IPS-18a (cell line): ENCODE measurements at regions not wholly inside any gene's neighbourhood (a gene's known extent, or its start where the extent isn't known, plus 50 kb on each side); places are given as distances from the start of the nearest gene placed in this dataset.

Source experiments
- H3K27ac ChIP-seq: one replicate; pipeline ENCODE4 v1.5.1; 2013; ENCODE audit warnings: low read length
- H3K27me3 ChIP-seq: one replicate; pipeline ENCODE4 v1.6.1; 2013; ENCODE audit warnings: mild to moderate bottlenecking, low read length; ENCODE audit not compliant: control insufficient read depth, insufficient read depth
- H3K36me3 ChIP-seq: one replicate; pipeline ENCODE4 v1.6.1; 2013; ENCODE audit warnings: low read depth, low read length; ENCODE audit not compliant: control insufficient read depth
- H3K4me1 ChIP-seq: one replicate; pipeline ENCODE4 v1.6.1; 2013; ENCODE audit warnings: low read depth, low read length; ENCODE audit not compliant: control insufficient read depth
- H3K4me3 ChIP-seq: one replicate; pipeline ENCODE4 v1.5.1; 2013; ENCODE audit warnings: low read length
- H3K9ac ChIP-seq: one replicate; pipeline ENCODE4 v1.6.1; 2013; ENCODE audit warnings: mild to moderate bottlenecking, low read length, moderate library complexity
- H3K9me3 ChIP-seq: one replicate; pipeline ENCODE4 v1.6.1; 2013; ENCODE audit warnings: low read depth, low read length; ENCODE audit not compliant: control insufficient read depth

DNA sequence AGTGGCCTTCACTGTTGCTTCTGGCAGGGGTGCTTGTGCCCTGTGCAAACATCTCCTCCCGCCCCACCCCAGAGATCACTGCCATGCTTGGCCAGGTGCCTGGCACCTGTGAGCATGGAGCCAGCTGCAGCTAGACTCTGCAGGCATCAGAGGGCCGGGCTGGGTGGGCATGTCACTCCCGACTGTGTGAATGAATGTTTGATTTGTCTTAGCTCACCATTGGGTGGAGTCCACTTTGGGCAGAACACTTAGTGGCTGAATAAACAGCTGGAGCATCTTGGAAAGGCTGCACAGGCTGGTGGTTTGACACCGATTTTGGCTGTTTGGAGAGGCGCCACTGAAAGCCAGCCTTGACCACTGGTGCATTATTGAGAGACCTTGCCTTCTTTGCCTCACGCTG, 267.3 kb downstream of the DLEU7 start:
- no peaks in the 10 kb centered on the region for H3K27me3 ChIP-seq
- H3K4me3 ChIP-seq = no peak overlapping the region

DNA sequence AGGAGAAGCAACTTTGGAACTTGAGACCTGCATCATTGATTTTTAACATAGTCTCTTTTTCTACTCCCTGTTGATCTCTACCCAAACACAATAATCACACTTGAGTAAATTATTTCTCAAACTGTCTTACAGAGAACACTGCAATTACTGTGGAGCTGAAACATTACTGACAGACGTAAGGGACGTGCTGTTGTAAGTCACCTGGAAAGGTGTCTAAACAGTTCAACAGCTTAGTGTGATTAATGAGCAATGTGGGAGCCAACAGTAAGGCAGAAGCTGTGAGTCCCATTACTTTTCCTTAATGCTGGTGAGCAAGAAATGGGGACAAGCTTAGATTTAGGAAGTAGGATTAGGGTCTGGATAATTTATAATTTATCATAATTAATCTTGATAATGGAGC, 265.7 kb downstream of the DLEU7 start:
- no peak overlapping the region for H3K9ac ChIP-seq
- H3K9me3 ChIP-seq = no peaks in the 10 kb centered on the region
- no peaks in the 10 kb centered on the region for H3K4me1 ChIP-seq
- no peaks in the 10 kb centered on the region for H3K27me3 ChIP-seq
- no peak overlapping the region for H3K27ac ChIP-seq
- H3K4me3 ChIP-seq = no peak overlapping the region
- H3K36me3 ChIP-seq = no peaks in the 10 kb centered on the region

More for the DNA sequence above, 267.3 kb downstream of the DLEU7 start:
- no peaks in the 10 kb centered on the region for H3K36me3 ChIP-seq
- H3K4me1 ChIP-seq = no peaks in the 10 kb centered on the region
- no peak overlapping the region for H3K27ac ChIP-seq
- H3K9me3 ChIP-seq = no peaks in the 10 kb centered on the region
- H3K9ac ChIP-seq = no peak overlapping the region

GRCh38 chr13:50580684-50581305, 262.7 kb downstream of the DLEU7 start:
- H3K4me1 ChIP-seq = no peaks in the 10 kb centered on the region
- H3K9me3 ChIP-seq = no peaks in the 10 kb centered on the region
- H3K27ac ChIP-seq = no peak overlapping the region
- no peak overlapping the region for H3K9ac ChIP-seq
- H3K36me3 ChIP-seq = no peaks in the 10 kb centered on the region
- H3K27me3 ChIP-seq = no peaks in the 10 kb centered on the region
- no peak overlapping the region for H3K4me3 ChIP-seq

DNA sequence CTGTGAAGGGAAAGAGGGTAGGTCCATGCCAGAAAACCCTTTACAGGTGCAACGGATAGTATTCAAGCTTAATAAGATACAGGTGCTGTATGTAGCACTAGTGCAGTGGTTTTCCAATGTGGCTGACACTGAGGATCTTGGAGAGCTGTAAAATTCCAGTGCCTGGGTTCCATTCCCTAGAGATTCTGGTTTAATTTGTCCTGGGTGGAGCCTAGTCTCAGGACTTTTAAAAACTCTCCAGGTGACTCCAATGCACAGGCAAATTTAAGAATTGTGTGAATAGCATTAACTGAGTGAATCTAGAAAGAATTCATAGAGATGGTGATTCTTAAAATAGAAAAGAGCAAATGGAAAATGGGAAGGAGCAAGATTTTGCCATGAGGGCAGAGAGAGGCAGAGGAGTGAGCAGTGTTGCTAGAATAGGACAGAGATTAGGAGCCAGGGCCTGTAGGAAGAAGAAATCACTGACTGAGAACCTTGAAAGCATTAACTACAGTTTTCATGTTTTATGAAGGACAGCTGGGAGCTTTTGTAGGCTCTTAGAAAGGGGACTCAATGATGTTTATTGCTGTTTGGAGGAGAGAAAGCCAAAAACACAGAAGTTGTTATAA, 261.8 kb downstream of the DLEU7 start:
- H3K4me1 ChIP-seq = peaks cover under 1% of the 10 kb centered on the region
- H3K27me3 ChIP-seq = no peaks in the 10 kb centered on the region
- H3K9me3 ChIP-seq = no peaks in the 10 kb centered on the region
- H3K27ac ChIP-seq = no peak overlapping the region
- H3K9ac ChIP-seq = no peak overlapping the region
- no peaks in the 10 kb centered on the region for H3K36me3 ChIP-seq
- H3K4me3 ChIP-seq = no peak overlapping the region

GRCh38 chr13:50584856-50585580, 258.5 kb downstream of the DLEU7 start:
- no peaks in the 10 kb centered on the region for H3K9me3 ChIP-seq
- H3K4me3 ChIP-seq = no peak overlapping the region
- H3K27ac ChIP-seq = no peak overlapping the region
- H3K4me1 ChIP-seq = peaks cover 7% of the 10 kb centered on the region
- H3K9ac ChIP-seq = no peak overlapping the region
- no peaks in the 10 kb centered on the region for H3K27me3 ChIP-seq
- no peaks in the 10 kb centered on the region for H3K36me3 ChIP-seq

GRCh38 chr13:50585674-50586413, 257.6 kb downstream of the DLEU7 start:
- Histone ChIP-seq H3K9ac (no peak overlapping the region), H3K9me3 (no peaks in the 10 kb centered on the region), H3K27ac (no peak overlapping the region), H3K27me3 (no peaks in the 10 kb centered on the region), H3K36me3 (no peaks in the 10 kb centered on the region), H3K4me1 (peaks cover 7% of the 10 kb centered on the region), H3K4me3 (no peak overlapping the region)

DNA sequence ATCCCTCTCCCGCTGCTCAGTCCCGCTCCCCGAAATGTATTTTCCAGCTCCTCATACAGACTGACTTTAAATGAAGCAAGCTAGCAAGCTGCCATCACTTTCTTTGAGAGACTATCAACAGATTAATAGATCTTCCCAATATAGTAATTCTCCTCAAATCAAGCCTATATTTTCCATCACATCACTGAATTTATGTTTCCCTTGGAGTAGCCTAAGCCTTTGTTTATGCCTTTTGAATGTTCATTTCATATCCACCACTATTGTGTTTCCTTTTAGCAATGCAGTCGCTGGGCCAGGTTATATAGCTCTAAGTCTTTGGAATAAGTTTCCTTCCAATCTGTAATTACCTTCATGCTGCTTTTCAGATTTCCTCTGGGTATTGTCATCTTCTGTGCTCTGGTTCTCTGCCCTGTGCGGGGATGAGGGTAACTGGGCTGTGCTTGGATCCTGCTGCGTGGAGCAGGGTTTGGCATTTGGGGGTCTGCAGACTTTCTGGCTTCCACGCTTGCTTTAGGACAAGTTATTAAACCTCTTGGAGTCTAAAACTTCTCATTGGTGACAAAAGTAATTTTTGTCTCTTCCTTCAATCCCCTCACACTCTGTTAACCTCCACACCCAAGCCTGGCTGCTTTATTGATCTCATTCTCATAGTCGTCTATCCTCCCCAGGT, 256.9 kb downstream of the DLEU7 start:
- no peak overlapping the region for H3K4me3 ChIP-seq
- H3K9me3 ChIP-seq = no peaks in the 10 kb centered on the region
- H3K4me1 ChIP-seq = peaks cover 7% of the 10 kb centered on the region
- no peak overlapping the region for H3K9ac ChIP-seq
- no peak overlapping the region for H3K27ac ChIP-seq
- H3K36me3 ChIP-seq = no peaks in the 10 kb centered on the region
- no peaks in the 10 kb centered on the region for H3K27me3 ChIP-seq

DNA sequence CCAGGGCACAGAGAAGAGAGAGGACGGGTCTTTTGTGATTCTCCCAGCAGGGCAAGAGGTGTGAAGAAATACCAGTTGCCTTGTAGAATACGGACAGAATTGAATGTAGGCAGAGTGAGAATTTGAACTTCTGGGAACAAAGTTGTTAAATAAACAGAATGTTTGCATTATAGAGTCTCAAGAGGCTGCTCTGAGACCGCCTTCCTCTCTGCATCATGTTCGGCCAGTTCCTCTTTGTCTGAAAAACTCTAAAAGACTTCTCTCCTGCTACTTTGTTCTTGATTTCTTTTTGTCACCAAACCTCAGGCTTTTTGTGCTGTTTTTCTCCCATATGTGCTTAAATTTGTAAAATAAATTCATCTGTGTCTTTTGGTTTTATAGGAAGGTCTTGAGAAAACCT, 256.4 kb downstream of the DLEU7 start:
- no peaks in the 10 kb centered on the region for H3K9me3 ChIP-seq
- H3K9ac ChIP-seq = no peak overlapping the region
- H3K4me3 ChIP-seq = no peak overlapping the region
- H3K4me1 ChIP-seq = peaks cover 7% of the 10 kb centered on the region
- H3K36me3 ChIP-seq = no peaks in the 10 kb centered on the region
- no peak overlapping the region for H3K27ac ChIP-seq
- no peaks in the 10 kb centered on the region for H3K27me3 ChIP-seq

DNA sequence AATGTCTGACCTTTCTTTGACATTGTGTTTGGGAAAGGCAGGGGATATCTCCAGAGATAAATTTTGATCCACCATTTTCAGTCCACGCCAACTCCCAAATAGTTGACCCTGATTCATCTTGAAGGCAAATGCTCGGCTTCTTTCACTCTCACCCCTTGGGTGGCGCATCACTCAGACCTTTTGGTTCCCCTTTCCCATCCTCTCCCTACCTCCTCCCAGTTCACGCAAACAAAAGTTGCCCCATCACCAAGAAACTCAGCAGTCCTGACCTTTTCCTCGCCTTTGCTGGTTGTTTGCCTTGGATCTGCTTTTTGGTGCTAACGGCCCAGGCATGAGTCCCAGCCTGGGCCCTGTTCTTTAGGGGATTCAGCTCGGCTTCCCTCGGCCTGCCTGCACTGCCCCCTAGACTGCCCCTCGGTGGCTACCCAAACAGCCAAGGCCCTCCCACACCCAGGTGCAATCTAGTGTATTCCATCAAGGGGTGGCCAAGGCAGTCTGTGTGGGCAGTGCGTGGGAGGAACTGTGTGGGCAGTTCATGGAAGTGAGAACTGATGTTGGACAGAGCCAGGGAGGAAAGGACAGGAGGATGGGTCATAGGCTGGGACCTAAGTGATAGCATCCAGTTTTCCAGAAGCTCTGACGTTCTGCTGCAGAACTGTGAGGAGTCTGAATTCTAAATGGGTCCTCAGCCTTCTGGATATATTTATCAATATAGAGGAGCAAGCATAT, 255.7 kb downstream of the DLEU7 start:
- no peak overlapping the region for H3K9ac ChIP-seq
- no peak overlapping the region for H3K27ac ChIP-seq
- H3K4me1 ChIP-seq = peaks cover 7% of the 10 kb centered on the region

GRCh38 chr13:50588491-50589130, 254.9 kb downstream of the DLEU7 start:
- Histone ChIP-seq H3K9ac (no peak overlapping the region), H3K4me3 (no peak overlapping the region), H3K27ac (no peak overlapping the region), H3K9me3 (no peaks in the 10 kb centered on the region), H3K4me1 (peaks cover 7% of the 10 kb centered on the region), H3K36me3 (no peaks in the 10 kb centered on the region), H3K27me3 (no peaks in the 10 kb centered on the region)

More for the DNA sequence above, 255.7 kb downstream of the DLEU7 start:
- Histone ChIP-seq H3K27me3 (no peaks in the 10 kb centered on the region), H3K36me3 (no peaks in the 10 kb centered on the region), H3K9me3 (no peaks in the 10 kb centered on the region), H3K4me3 (no peak overlapping the region)
